ENCODE measurements at regions not wholly inside any gene's neighbourhood (a gene's known extent, or its start where the extent isn't known, plus 50 kb on each side); places are given as distances from the start of the nearest gene placed in this dataset.

DNA sequence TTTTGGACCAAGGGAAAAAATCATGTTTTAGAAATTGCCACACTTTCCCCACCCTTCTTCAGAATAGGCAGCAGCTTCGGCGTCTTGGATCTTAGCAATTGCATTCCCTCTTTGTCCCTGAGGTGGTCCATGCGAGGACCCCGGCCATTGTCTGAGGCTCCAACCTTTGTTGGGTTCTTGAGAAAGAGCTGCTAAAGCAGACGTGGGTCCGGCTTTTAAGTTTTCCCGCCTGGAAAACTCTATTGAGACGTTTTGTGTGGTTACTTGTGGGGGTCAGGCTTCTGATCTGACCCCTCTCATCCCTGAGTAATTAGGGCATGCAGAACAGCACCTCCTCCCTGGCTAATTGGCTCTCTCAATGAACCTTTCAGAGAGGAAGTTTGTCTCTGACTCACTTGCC is 509.6 kb upstream of the TNC start:
- in situ Hi-C loops (cut with MboI; ENCODE audit: low pct_unique_long_range_greater_than_20kb, low sequenced_read_pairs, unreplicated experiment) = no loop called here
- no peak for DNase-seq (ENCODE audit: low spot score)
- TF ChIP-seq, protein P1, sequence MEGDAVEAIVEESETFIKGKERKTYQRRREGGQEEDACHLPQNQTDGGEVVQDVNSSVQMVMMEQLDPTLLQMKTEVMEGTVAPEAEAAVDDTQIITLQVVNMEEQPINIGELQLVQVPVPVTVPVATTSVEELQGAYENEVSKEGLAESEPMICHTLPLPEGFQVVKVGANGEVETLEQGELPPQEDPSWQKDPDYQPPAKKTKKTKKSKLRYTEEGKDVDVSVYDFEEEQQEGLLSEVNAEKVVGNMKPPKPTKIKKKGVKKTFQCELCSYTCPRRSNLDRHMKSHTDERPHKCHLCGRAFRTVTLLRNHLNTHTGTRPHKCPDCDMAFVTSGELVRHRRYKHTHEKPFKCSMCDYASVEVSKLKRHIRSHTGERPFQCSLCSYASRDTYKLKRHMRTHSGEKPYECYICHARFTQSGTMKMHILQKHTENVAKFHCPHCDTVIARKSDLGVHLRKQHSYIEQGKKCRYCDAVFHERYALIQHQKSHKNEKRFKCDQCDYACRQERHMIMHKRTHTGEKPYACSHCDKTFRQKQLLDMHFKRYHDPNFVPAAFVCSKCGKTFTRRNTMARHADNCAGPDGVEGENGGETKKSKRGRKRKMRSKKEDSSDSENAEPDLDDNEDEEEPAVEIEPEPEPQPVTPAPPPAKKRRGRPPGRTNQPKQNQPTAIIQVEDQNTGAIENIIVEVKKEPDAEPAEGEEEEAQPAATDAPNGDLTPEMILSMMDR (IDR thresholded peaks at IDR 0.05; ENCODE audit: extremely low read depth, insufficient read depth, missing control alignments) = no peak

DNA sequence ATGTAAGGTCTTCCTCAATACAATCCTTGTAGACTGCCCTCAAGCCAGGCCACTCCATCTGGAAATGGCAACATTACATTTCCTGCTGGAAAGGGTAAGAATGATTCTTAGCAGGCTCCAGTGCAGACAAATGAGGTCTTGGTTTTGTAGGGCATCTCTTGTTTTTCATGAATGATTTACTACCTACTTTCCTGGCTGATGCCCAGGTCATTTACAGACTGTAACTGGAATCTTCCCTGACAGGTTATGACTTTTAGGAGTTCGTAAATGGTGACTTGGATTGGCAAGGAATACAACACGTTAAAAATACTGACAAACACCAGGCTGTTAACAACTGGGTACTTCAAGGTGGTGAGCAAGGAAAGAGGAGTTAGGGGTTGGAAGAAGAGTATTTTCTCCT is 510.5 kb upstream of the TNC start:
- in situ Hi-C loops (cut with MboI; ENCODE audit: low pct_unique_long_range_greater_than_20kb, low sequenced_read_pairs, unreplicated experiment) = no loop called here
- TF ChIP-seq, protein P1 (IDR thresholded peaks at IDR 0.05; ENCODE audit: extremely low read depth, insufficient read depth, missing control alignments) = no peak
- no peak for DNase-seq (ENCODE audit: low spot score)

DNA sequence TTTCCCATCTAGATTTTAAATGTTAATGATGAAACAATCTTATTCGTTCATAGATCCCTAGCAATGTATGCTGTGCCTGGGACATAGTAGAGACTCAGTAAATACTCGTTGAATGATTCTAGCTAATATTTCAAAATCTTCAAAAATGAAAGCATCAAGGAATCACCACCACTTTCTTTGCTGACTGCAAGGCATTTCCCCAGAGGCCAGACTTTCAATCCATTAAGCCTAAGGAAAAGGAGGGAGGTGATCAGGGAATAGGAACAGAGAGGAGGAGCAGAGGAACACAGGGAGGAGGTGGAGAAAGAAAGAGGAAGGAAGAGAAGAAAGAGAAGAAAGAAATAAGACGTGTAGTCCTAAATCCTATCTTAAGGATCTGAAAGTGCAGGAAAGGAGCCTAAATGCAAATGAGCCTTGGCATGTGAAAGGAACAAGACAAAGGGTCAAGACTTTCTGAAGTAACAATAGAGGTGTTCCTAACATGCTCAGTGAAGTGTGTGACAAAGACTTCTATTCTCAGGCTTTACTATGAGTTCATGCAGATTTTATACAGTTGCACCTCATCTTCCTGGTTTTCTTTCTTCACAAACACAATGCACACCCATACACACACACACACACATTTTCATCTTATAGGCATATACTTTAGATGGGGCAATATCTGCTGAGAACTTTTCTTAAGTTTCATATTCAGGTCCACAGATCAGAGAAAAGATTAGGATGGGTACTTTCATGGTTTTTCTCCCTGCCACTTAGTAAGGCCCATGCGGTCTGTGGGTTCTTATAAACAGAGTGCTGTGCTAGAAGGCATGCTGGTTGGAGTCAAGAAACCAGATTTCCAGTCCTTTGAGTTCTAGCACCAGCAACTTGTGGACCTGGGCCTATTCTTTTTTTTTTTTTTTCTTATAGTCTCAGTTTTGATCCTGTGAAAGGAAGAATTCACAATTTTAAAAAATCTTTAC is 512.2 kb upstream of the TNC start:
- TF ChIP-seq, protein P1 (IDR thresholded peaks at IDR 0.05; ENCODE audit: extremely low read depth, insufficient read depth, missing control alignments) = no peak
- in situ Hi-C loops (cut with MboI; ENCODE audit: low pct_unique_long_range_greater_than_20kb, low sequenced_read_pairs, unreplicated experiment) = no loop called here
- DNase-seq (ENCODE audit: low spot score) = no peak

DNA sequence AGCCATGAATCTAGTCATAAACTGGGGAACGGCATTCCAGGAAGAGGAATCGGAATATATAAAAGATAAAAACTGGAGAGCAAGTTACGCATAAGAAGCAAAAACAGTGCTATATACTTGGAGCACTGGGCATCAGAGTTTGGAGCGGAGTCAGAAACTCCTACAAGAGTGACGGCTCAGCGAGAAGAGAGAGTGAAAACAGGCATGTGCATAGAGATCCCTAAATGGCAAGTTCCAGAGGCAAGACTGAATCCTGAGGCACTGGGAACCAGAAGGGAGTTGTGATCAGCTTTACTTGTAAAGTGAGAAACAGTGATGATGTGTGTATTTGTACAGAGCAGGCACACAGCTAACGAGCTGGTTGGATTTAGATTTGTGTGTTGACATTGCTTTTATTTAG is 514.4 kb upstream of the TNC start:
- no peak for DNase-seq (ENCODE audit: low spot score)
- in situ Hi-C loops (cut with MboI; ENCODE audit: low pct_unique_long_range_greater_than_20kb, low sequenced_read_pairs, unreplicated experiment) = no loop called here
- TF ChIP-seq, protein P1 (IDR thresholded peaks at IDR 0.05; ENCODE audit: extremely low read depth, insufficient read depth, missing control alignments) = no peak

DNA sequence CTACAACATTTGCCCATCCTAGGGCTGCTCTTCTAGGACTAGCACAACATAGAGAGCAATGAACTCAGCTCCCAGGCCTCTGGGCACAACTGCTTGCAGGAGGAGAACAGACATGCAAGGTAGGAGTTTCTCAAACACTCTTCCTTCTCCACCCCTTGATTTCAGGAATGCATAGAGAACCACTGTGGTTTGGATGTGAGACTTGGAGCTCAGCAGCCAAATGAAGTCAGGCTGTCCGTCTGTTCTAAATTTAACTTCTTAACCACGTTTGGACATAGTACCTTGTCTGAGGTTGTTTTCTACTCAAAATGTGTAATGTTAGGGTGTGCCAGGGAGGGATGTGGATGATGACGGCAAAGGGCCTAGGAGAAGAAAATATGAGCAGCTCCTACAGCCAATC is 515.1 kb upstream of the TNC start:
- DNase-seq (ENCODE audit: low spot score) = no peak
- in situ Hi-C loops (cut with MboI; ENCODE audit: low pct_unique_long_range_greater_than_20kb, low sequenced_read_pairs, unreplicated experiment) = no loop called here
- TF ChIP-seq, protein P1 (IDR thresholded peaks at IDR 0.05; ENCODE audit: extremely low read depth, insufficient read depth, missing control alignments) = no peak

DNA sequence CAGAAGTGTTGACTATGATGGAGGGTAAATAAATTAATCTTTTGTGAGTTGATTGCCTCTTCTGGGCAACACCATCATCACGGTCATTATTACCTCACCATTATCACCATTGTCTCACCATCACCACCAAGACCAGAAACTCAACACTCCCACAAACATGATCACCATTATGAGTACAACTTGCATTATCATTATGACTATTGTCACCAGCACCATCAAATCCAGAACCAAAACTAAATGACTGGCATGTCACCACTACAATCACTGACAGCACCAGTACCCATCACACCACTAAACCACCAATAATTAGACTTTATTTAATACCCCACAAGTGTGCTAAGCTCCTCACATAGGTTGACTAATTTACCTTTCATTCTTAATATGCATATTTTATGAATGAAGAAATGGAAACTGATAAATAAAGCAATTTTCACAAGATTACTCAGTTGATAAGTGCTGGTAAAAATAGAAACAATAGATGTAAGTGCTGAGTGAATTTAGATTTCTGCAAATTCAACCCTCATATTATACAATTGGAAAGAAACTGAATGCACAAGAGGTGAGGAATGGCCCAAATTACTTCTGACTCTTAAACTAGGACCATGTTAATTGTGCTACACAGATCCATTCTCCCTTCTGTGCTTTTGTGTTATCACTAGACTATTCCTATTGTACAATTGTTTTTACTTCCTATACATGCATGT is 517.8 kb upstream of the PAPPA start:
- in situ Hi-C loops (cut with MboI; ENCODE audit: low pct_unique_long_range_greater_than_20kb, low sequenced_read_pairs, unreplicated experiment) = no loop called here
- DNase-seq (ENCODE audit: low spot score) = no peak
- TF ChIP-seq, protein P1 (IDR thresholded peaks at IDR 0.05; ENCODE audit: extremely low read depth, insufficient read depth, missing control alignments) = no peak
